ENCODE measurements at regions not wholly inside any gene's neighbourhood (a gene's known extent, or its start where the extent isn't known, plus 50 kb on each side); places are given as distances from the start of the nearest gene placed in this dataset.

- H3K27me3 ChIP-seq = no peaks in the 10 kb centered on the region
- no peak overlapping the region for H3K4me3 ChIP-seq
- H3K27ac ChIP-seq = no peak overlapping the region
- H3K4me2 ChIP-seq = peak overlapping the region in 1 of 11 experiments; percentile 35; a peak in 1 of 22 replicates
- peaks cover 0 to 10% (median 0%) of the 10 kb centered on the region in 11 experiments; a peak in 4 of 22 replicates for H3K9me3 ChIP-seq (replicated peaks in 1 of 11)
- 0 out of 20 replicates have a peak, but pooled peaks cover 0 to 6% (median 0%) of the 10 kb centered on the region in 10 experiments for H3K4me1 ChIP-seq
- H3K9ac ChIP-seq = no peak overlapping the region
- no peaks in the 10 kb centered on the region for H3K36me3 ChIP-seq
- no peaks in the 10 kb centered on the region for H4K20me1 ChIP-seq
- TF ChIP-seq Cebpa-rat (IDR thresholded peaks at IDR 0.05) = no peak
These were observed 680.6 kb upstream of the CPEB2 start for GRCh38 chr4:14321723-14322122.

- H3K4me1 ChIP-seq = 0 out of 20 replicates have a peak, but pooled peaks cover 0 to 6% (median 0%) of the 10 kb centered on the region in 10 experiments
- no peak overlapping the region for H3K4me3 ChIP-seq
- no peaks in the 10 kb centered on the region for H4K20me1 ChIP-seq
- H3K4me2 ChIP-seq = no peak overlapping the region
- no peak overlapping the region for H3K27ac ChIP-seq
- H3K36me3 ChIP-seq = no peaks in the 10 kb centered on the region
- TF ChIP-seq Cebpa-rat (IDR thresholded peaks at IDR 0.05) = no peak
- peaks cover 0 to 10% (median 0%) of the 10 kb centered on the region in 11 experiments; a peak in 4 of 22 replicates for H3K9me3 ChIP-seq (replicated peaks in 1 of 11)
- H3K27me3 ChIP-seq = no peaks in the 10 kb centered on the region
- H3K9ac ChIP-seq = no peak overlapping the region
These were observed 679.1 kb upstream of the CPEB2 start for GRCh38 chr4:14323191-14323590.

GRCh38 chr4:14329228-14329627 is 673.1 kb upstream of the CPEB2 start:
- Histone ChIP-seq H3K9me3 (replicated peaks in 1 of 11) (peaks cover 0 to 10% (median under 1%) of the 10 kb centered on the region in 11 experiments; a peak in 5 of 22 replicates), H3K27me3 (no peaks in the 10 kb centered on the region), H3K36me3 (no peaks in the 10 kb centered on the region), H3K4me2 (no peak overlapping the region), H3K9ac (no peak overlapping the region), H3K27ac (no peak overlapping the region), H3K4me1 (no peaks in the 10 kb centered on the region), H4K20me1 (no peaks in the 10 kb centered on the region), H3K4me3 (no peak overlapping the region)
- TF ChIP-seq Cebpa-rat (IDR thresholded peaks at IDR 0.05) = no peak

- Histone ChIP-seq H3K27ac (no peak overlapping the region), H3K4me1 (peaks cover 0 to 7% (median 0%) of the 10 kb centered on the region in 10 experiments; a peak in 1 of 20 replicates), H3K4me2 (no peak overlapping the region), H3K36me3 (no peaks in the 10 kb centered on the region), H3K9ac (no peak overlapping the region), H3K27me3 (no peaks in the 10 kb centered on the region), H4K20me1 (no peaks in the 10 kb centered on the region), H3K4me3 (no peak overlapping the region), H3K9me3 (replicated peaks in 1 of 11) (peaks cover 0 to 6% (median 0%) of the 10 kb centered on the region in 11 experiments; a peak in 4 of 22 replicates)
- TF ChIP-seq Cebpa-rat (IDR thresholded peaks at IDR 0.05) = no peak
These were observed 668.7 kb upstream of the CPEB2 start for GRCh38 chr4:14333616-14334015.

- peaks cover 0 to 7% (median 0%) of the 10 kb centered on the region in 10 experiments; a peak in 2 of 20 replicates for H3K4me1 ChIP-seq
- no peak overlapping the region for H3K27ac ChIP-seq
- no peak overlapping the region for H3K4me2 ChIP-seq
- no peaks in the 10 kb centered on the region for H3K27me3 ChIP-seq
- no peak overlapping the region for H3K9ac ChIP-seq
- no peak overlapping the region for H3K4me3 ChIP-seq
- TF ChIP-seq Cebpa-rat (IDR thresholded peaks at IDR 0.05) = no peak
- H4K20me1 ChIP-seq = no peaks in the 10 kb centered on the region
- no peaks in the 10 kb centered on the region for H3K36me3 ChIP-seq
- peaks cover 0 to 6% (median 0%) of the 10 kb centered on the region in 11 experiments; a peak in 4 of 22 replicates for H3K9me3 ChIP-seq (replicated peaks in 1 of 11)
These were observed 668.1 kb upstream of the CPEB2 start for GRCh38 chr4:14334166-14334565.

GRCh38 chr4:14335872-14336271 is 666.4 kb upstream of the CPEB2 start:
- Histone ChIP-seq H3K4me3 (no peak overlapping the region), H3K4me2 (no peak overlapping the region), H3K36me3 (no peaks in the 10 kb centered on the region), H3K9me3 (replicated peaks in 1 of 11) (peaks cover 0 to 6% (median 0%) of the 10 kb centered on the region in 11 experiments; a peak in 4 of 22 replicates), H3K27ac (no peak overlapping the region), H4K20me1 (no peaks in the 10 kb centered on the region), H3K4me1 (peaks cover 0 to 10% (median 0%) of the 10 kb centered on the region in 10 experiments; a peak in 2 of 20 replicates), H3K27me3 (no peaks in the 10 kb centered on the region), H3K9ac (no peak overlapping the region)
- no peak for TF ChIP-seq Cebpa-rat (IDR thresholded peaks at IDR 0.05)

- H3K4me1 ChIP-seq = peaks cover 0 to 10% (median 0%) of the 10 kb centered on the region in 10 experiments; a peak in 2 of 20 replicates
- H3K36me3 ChIP-seq = no peaks in the 10 kb centered on the region
- H3K4me3 ChIP-seq = no peak overlapping the region
- no peaks in the 10 kb centered on the region for H3K27me3 ChIP-seq
- no peak for TF ChIP-seq Cebpa-rat (IDR thresholded peaks at IDR 0.05)
- H3K9me3 ChIP-seq (replicated peaks in 1 of 11) = peaks cover 0 to 6% (median 0%) of the 10 kb centered on the region in 11 experiments; a peak in 4 of 22 replicates
- no peaks in the 10 kb centered on the region for H4K20me1 ChIP-seq
- peak overlapping the region in 2 of 11 experiments; percentile 19 to 22; a peak in 4 of 22 replicates for H3K4me2 ChIP-seq
- no peak overlapping the region for H3K9ac ChIP-seq
- no peak overlapping the region for H3K27ac ChIP-seq
These were observed 665.6 kb upstream of the CPEB2 start for GRCh38 chr4:14336656-14337055.

GRCh38 chr4:14337892-14338584 is 664.2 kb upstream of the CPEB2 start:
- H3K4me3 ChIP-seq = no peak overlapping the region
- no peaks in the 10 kb centered on the region for H3K36me3 ChIP-seq
- no peak overlapping the region for H3K9ac ChIP-seq
- H4K20me1 ChIP-seq = no peaks in the 10 kb centered on the region
- H3K27ac ChIP-seq = no peak overlapping the region
- no peaks in the 10 kb centered on the region for H3K27me3 ChIP-seq
- H3K4me2 ChIP-seq = no peak overlapping the region
- peaks cover 0 to 6% (median 0%) of the 10 kb centered on the region in 11 experiments; a peak in 4 of 22 replicates for H3K9me3 ChIP-seq (replicated peaks in 1 of 11)
- peaks cover 0 to 10% (median 0%) of the 10 kb centered on the region in 10 experiments; a peak in 2 of 20 replicates for H3K4me1 ChIP-seq
- peak in 1 of 11 experiments; percentile 52; a peak in 2 of 22 replicates for TF ChIP-seq Cebpa-rat (IDR thresholded peaks at IDR 0.05)

- H3K27me3 ChIP-seq = no peaks in the 10 kb centered on the region
- no peak for TF ChIP-seq Cebpa-rat (IDR thresholded peaks at IDR 0.05)
- H4K20me1 ChIP-seq = no peaks in the 10 kb centered on the region
These were observed 663.6 kb upstream of the CPEB2 start for GRCh38 chr4:14338585-14339265.

More at GRCh38 chr4:14338585-14339265, 663.6 kb upstream of the CPEB2 start:
- H3K9me3 ChIP-seq (replicated peaks in 1 of 11) = peaks cover 0 to 6% (median 0%) of the 10 kb centered on the region in 11 experiments; a peak in 4 of 22 replicates
- H3K9ac ChIP-seq = no peak overlapping the region
- H3K36me3 ChIP-seq = no peaks in the 10 kb centered on the region
- peaks cover 0 to 10% (median 0%) of the 10 kb centered on the region in 10 experiments; a peak in 6 of 20 replicates for H3K4me1 ChIP-seq
- H3K4me2 ChIP-seq = peak overlapping the region in 1 of 11 experiments; percentile 20; a peak in 1 of 22 replicates
- no peak overlapping the region for H3K4me3 ChIP-seq
- no peak overlapping the region for H3K27ac ChIP-seq

All from BLaER1 treated with 17β-estradiol and CSF1 and Interleukin-3, amounts not matched to agents 10 nM and 100 nM (cell line).